Mucosa of descending colon (tissue), 3 donors: ENCODE measurements at regions not wholly inside any gene's neighbourhood (a gene's known extent, or its start where the extent isn't known, plus 50 kb on each side); places are given as distances from the start of the nearest gene placed in this dataset.

ENCODE experiments used
- ATAC-seq: fragments of 200-7000 bp; cut with Tn5 transposase; one replicate; pipeline ENCODE4 v1.9.1; 2020; ENCODE audit warnings: mild to moderate bottlenecking, moderate library complexity
- DNase-seq, 3 donors: peaks; one replicate each; pipeline ENCODE4 v3.0.0-alpha.2; 2020
- H3K36me3 ChIP-seq: fragments of 200-600 bp; one replicate; pipeline ENCODE4 v1.8.0; 2021; ENCODE audit warnings: low read depth, mild to moderate bottlenecking
- H3K4me1 ChIP-seq: fragments of 200-600 bp; one replicate; pipeline ENCODE4 v1.8.0; 2021; ENCODE audit warnings: low read depth, mild to moderate bottlenecking
- H3K4me3 ChIP-seq: fragments of 200-600 bp; one replicate; pipeline ENCODE4 v1.8.0; 2021; ENCODE audit warnings: mild to moderate bottlenecking
- H3K9me3 ChIP-seq: fragments of 200-600 bp; one replicate; pipeline ENCODE4 v1.8.0; 2021; ENCODE audit warnings: mild to moderate bottlenecking
- intact Hi-C, 2 donors: fragments of 100-400 bp; cut with DNase I in 1 of 2; cut with micrococcal nuclease in 1 of 2; formaldehyde crosslinking; loops; one replicate each; pipeline versions ENCODE4 v1.11.0 to v1.11.1; 2022; cut with DNase I, micrococcal nuclease
- TF ChIP-seq, protein P1 (sequence below): fragments of 200-600 bp; IDR thresholded peaks from one replicate; pipeline ENCODE4 v1.8.0; 2022; ENCODE audit warnings: antibody characterized with exemption, mild to moderate bottlenecking
- donor health status: DM: no; HTN: no; CAD: no; lungs with moderate emphysema.
- donor health status: DM: no; HTN: no; CAD: no.
- donor health status: DM: no; HTN: yes; CAD: no.

DNA sequence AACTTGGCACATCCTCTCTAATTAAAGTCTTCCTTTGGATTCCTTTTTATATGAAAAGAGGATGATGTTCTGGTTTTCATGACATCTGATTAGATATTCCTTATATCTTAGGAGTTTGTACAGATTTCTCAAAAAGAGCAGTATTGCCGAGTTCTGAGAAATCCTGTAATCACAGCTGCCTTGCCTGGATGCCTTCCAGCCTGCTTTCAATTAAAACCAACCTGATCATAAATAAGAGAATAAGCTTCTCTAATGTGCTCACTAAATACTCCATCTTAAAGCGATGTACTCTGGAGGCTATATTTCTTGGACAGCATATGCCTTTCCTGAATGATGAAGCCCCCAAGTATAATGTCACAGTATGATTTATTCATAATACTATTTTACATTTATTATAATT lies 1203.8 kb upstream of the PIK3C3 start:
- TF ChIP-seq, protein P1, sequence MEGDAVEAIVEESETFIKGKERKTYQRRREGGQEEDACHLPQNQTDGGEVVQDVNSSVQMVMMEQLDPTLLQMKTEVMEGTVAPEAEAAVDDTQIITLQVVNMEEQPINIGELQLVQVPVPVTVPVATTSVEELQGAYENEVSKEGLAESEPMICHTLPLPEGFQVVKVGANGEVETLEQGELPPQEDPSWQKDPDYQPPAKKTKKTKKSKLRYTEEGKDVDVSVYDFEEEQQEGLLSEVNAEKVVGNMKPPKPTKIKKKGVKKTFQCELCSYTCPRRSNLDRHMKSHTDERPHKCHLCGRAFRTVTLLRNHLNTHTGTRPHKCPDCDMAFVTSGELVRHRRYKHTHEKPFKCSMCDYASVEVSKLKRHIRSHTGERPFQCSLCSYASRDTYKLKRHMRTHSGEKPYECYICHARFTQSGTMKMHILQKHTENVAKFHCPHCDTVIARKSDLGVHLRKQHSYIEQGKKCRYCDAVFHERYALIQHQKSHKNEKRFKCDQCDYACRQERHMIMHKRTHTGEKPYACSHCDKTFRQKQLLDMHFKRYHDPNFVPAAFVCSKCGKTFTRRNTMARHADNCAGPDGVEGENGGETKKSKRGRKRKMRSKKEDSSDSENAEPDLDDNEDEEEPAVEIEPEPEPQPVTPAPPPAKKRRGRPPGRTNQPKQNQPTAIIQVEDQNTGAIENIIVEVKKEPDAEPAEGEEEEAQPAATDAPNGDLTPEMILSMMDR = no peak
- ATAC-seq = no peak

DNA sequence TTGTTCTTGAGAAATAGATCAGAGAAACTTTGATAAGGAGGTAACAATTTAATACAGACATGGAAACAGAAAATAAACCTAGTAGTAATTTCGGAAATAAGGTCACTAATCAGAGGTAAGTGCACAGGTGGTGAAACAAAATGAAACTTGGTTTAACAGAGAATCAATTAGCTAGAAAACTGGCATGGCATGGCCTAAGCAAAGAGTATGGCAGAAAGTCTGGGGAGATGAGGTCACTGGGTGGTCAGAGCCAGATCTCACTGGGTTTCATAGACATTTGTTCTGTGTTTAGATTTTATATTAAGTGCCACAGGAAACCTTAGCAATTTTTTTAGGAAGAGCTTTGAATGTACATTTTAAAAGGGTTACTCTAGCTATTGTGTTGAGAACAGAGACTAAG lies 1216.0 kb upstream of the PIK3C3 start:
- Histone ChIP-seq H3K36me3 (no peaks in the 10 kb centered on the region), H3K4me1 (no peaks in the 10 kb centered on the region), H3K4me3 (no peak overlapping the region), H3K9me3 (no peaks in the 10 kb centered on the region)
- DNase-seq (no peak), ATAC-seq (no peak)
- TF ChIP-seq, protein P1 = no peak
- intact Hi-C loops = no loop called here

More for the DNA sequence above, 1203.8 kb upstream of the PIK3C3 start:
- intact Hi-C loops = no loop called here
- Histone ChIP-seq H3K9me3 (no peaks in the 10 kb centered on the region), H3K4me3 (no peak overlapping the region), H3K36me3 (no peaks in the 10 kb centered on the region), H3K4me1 (no peaks in the 10 kb centered on the region)
- DNase-seq = no peak

DNA sequence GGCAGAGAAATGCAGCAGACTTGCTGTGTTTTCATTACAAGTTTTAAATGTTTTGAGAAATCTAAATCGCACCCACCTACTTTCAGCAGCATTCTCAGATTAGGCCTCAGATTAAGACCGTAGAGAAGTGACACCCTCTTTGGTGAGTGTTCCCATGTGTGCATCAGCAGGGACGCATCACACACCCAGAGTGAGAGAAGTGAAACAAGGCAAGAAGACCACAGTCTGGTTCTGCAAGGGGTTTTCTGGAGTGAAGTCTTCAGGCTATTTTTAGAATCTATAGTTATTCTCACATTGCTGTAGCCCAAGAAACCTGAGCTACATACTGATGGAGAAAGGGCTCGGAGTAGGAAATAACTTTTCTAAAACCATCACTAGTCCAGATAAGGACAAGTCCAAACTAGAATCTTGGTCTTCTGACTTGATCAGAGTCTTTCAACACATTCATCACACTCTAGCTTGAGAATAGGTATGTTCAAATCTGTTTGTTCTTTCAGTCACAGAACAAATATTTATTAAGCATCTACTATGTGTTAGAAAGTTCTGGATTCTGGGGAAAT lies 1216.6 kb upstream of the PIK3C3 start:
- H3K9me3 ChIP-seq = no peaks in the 10 kb centered on the region
- intact Hi-C loops = no loop called here
- TF ChIP-seq, protein P1 = no peak

DNA sequence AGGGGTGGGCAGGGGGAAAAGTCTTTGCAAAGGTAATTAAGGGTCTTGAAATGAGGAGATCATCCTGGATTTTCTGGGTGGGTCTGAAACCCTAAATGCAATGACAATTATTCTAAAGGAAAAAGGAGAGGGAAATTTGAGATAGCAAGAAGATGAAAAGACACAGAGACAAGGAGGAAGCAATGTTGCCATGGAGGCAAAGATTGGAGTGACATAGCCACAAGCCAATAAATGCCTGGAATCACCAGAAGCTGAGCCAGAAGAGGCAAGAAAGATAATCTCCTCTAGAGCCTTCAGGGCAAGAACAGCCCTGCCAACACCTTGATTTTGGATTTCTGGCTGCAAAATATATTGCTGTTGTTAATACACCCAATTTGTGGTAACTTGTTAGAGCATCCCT lies 1246.3 kb upstream of the PIK3C3 start:
- intact Hi-C loops = no loop called here
- Histone ChIP-seq H3K4me1 (no peaks in the 10 kb centered on the region), H3K9me3 (no peaks in the 10 kb centered on the region), H3K4me3 (no peak overlapping the region), H3K36me3 (no peaks in the 10 kb centered on the region)
- no peak for DNase-seq
- no peak for ATAC-seq
- TF ChIP-seq, protein P1 = no peak

More for the DNA sequence above, 1216.6 kb upstream of the PIK3C3 start:
- DNase-seq (no peak), ATAC-seq (no peak)
- Histone ChIP-seq H3K4me3 (no peak overlapping the region), H3K4me1 (no peaks in the 10 kb centered on the region), H3K36me3 (no peaks in the 10 kb centered on the region)

DNA sequence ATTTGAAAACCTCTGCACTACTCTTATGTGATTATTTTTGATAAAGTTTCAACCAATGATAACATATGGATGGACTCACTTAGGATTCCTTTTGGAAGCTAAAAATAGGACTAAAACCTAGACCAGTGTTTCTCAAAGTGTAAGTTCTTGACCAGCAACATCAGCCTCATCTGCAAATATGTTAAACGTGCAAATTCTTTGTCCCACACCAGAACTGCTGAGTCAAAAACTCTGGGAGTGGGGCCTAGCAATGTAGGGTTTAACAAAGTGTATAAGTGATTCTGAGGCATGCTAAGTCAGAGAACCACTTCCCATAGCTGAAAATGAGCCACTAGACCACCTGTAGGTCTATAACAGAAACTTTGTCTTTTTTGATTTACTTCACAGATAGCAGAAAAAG lies 1247.2 kb upstream of the PIK3C3 start:
- H3K36me3 ChIP-seq = no peaks in the 10 kb centered on the region
- ATAC-seq (no peak), DNase-seq (no peak)
- intact Hi-C loops = no loop called here
- H3K9me3 ChIP-seq = no peaks in the 10 kb centered on the region
- TF ChIP-seq, protein P1 = no peak
- H3K4me1 ChIP-seq = no peaks in the 10 kb centered on the region
- H3K4me3 ChIP-seq = no peak overlapping the region

DNA sequence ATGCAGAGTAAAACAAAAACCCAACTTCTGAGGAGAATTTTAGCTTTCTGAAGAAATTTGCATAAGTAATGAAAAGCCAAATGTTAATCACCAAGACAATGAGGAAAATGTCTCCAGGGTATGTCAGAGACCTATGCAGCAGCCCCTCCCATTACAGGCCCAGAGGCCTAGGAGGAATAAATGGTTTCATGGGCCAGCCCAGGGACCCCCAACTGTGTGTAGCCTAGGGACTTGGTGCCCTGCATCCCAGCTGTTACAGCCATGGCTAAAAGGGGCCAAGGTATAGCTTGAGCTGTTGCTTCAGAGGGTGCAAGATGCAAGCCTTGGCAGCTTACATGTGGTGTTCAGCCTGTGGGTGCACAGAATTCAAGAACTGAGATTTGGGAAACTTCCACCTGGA lies 1256.9 kb upstream of the PIK3C3 start:
- TF ChIP-seq, protein P1 = no peak
- Histone ChIP-seq H3K36me3 (no peaks in the 10 kb centered on the region), H3K9me3 (peaks cover 4% of the 10 kb centered on the region), H3K4me1 (no peaks in the 10 kb centered on the region), H3K4me3 (no peak overlapping the region)
- peak in 1 of 3 donors; percentile 3 for DNase-seq
- intact Hi-C loops = no loop called here
- ATAC-seq = no peak
